ENCODE measurements at regions not wholly inside any gene's neighbourhood (a gene's known extent, or its start where the extent isn't known, plus 50 kb on each side); places are given as distances from the start of the nearest gene placed in this dataset.

DNA sequence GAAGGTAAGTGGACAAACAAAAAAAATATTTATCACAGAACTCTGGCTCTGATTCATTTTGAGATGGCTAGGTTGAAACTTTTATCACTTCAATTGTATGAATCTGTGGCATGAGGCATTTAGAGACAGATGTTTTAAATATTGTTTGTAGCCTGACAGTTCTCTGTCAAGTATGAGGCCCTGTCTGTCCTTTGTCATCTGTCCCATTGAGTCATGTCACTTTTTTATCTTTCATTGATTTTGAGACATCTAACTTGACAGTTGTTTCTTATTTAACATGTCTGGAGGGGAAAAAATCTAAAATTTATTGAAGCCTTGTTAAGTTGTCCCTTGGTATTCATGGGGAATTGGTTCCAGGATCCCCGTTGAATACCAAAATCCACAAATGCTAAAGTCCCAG lies 829.5 kb downstream of the FSCB start:
- TF ChIP-seq SMC3 (IDR thresholded peaks at IDR 0.05), result no peak
- TF ChIP-seq HOXA7 (CRISPR knock-in tag; IDR thresholded peaks at IDR 0.05), result no peak
- no peak for TF ChIP-seq CBX8 (IDR thresholded peaks at IDR 0.05)
- TF ChIP-seq, protein P1, sequence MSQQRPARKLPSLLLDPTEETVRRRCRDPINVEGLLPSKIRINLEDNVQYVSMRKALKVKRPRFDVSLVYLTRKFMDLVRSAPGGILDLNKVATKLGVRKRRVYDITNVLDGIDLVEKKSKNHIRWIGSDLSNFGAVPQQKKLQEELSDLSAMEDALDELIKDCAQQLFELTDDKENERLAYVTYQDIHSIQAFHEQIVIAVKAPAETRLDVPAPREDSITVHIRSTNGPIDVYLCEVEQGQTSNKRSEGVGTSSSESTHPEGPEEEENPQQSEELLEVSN (IDR thresholded peaks at IDR 0.05; ENCODE audit: borderline replicate concordance, low read depth), result no peak
- no peak for TF ChIP-seq CBX2 (IDR thresholded peaks at IDR 0.05; ENCODE audit: borderline replicate concordance, low read depth)
- TF ChIP-seq NR3C1 (IDR thresholded peaks at IDR 0.05), result no peak
- no peak for TF ChIP-seq HOXB5 (CRISPR knock-in tag; IDR thresholded peaks at IDR 0.05)
- ChIA-PET CTCF (no interaction called here), POLR2A (no interaction called here)
- Histone ChIP-seq H3K27ac (no peak overlapping the region), H3K4me1 (no peaks in the 10 kb centered on the region), H3K9me3 (no peaks in the 10 kb centered on the region), H3K4me3 (no peak overlapping the region), H3K4me2 (no peak overlapping the region)
- FAIRE-seq, result no peak
- ATAC-seq, result no peak
- no peak for DNase-seq (ENCODE audit: low read depth in 1 of 2, low spot score in 1 of 2)
- 26% methylated on average over 1 of the region's 1 CpG for whole genome bisulfite sequencing (ENCODE audit: missing lambda C conversion rate)

GRCh38 chr14:43674273-43674672 lies 832.8 kb downstream of the FSCB start:
- Histone ChIP-seq H3K9me3 (no peaks in the 10 kb centered on the region), H3K4me3 (no peak overlapping the region), H3K4me1 (no peaks in the 10 kb centered on the region), H3K27ac (no peak overlapping the region), H3K4me2 (no peak overlapping the region)
- no peak for ATAC-seq
- TF ChIP-seq NPAS2 (CRISPR knock-in tag; IDR thresholded peaks at IDR 0.05; ENCODE audit: borderline replicate concordance), result no peak
- TF ChIP-seq HOXA7 (CRISPR knock-in tag; IDR thresholded peaks at IDR 0.05), result no peak
- no peak for TF ChIP-seq MYC (IDR thresholded peaks at IDR 0.05; ENCODE audit: borderline replicate concordance, low read length)
- no peak for TF ChIP-seq SMC3 (IDR thresholded peaks at IDR 0.05)
- ChIA-PET POLR2A (no interaction called here), CTCF (no interaction called here)
- WGBS (ENCODE audit: missing lambda C conversion rate), result 62% methylated on average over 2 of the region's 2 CpGs
- FAIRE-seq, result no peak
- DNase-seq (ENCODE audit: low read depth in 1 of 2, low spot score in 1 of 2), result no peak

GRCh38 chr14:43671716-43672485 lies 835.2 kb downstream of the FSCB start:
- ATAC-seq (no peak), DNase-seq (ENCODE audit: low read depth in 1 of 2, low spot score in 1 of 2) (no peak), FAIRE-seq (no peak)
- 46% methylated on average over 3 of the region's 3 CpGs for WGBS (ENCODE audit: missing lambda C conversion rate)
- POLR2A ChIA-PET, result no interaction called here
- no peak overlapping the region for H3K27ac ChIP-seq
- CTCF ChIA-PET, result no interaction called here
- TF ChIP-seq EP300 (IDR thresholded peaks at IDR 0.05), result no peak
- TF ChIP-seq MAFK (IDR thresholded peaks at IDR 0.05; ENCODE audit: partially characterized antibody), result no peak
- TF ChIP-seq CBX8 (IDR thresholded peaks at IDR 0.05), result no peak
- no peak for TF ChIP-seq MYC (IDR thresholded peaks at IDR 0.05; ENCODE audit: borderline replicate concordance, low read length)
- TF ChIP-seq KDM5A (IDR thresholded peaks at IDR 0.05), result no peak
- no peak for TF ChIP-seq HMGXB4 (CRISPR knock-in tag; IDR thresholded peaks at IDR 0.05; ENCODE audit: borderline replicate concordance)
- TF ChIP-seq, protein P1 (IDR thresholded peaks at IDR 0.05; ENCODE audit: borderline replicate concordance, low read depth), result no peak
- TF ChIP-seq CEBPB (IDR thresholded peaks at IDR 0.05), result no peak
- TF ChIP-seq TP53 (CRISPR knock-in tag; IDR thresholded peaks at IDR 0.05), result no peak
- TF ChIP-seq ZNF302 (CRISPR knock-in tag; IDR thresholded peaks at IDR 0.05), result no peak
- TF ChIP-seq ZC3H11A (IDR thresholded peaks at IDR 0.05), result no peak
- no peak for TF ChIP-seq BCL3 (IDR thresholded peaks at IDR 0.05)
- no peak for TF ChIP-seq JUNB (IDR thresholded peaks at IDR 0.05)
- no peak for TF ChIP-seq ESRRA (IDR thresholded peaks at IDR 0.05; ENCODE audit: borderline replicate concordance, low read length)
- H3K4me3 ChIP-seq, result no peak overlapping the region
- no peaks in the 10 kb centered on the region for H3K4me1 ChIP-seq
- H3K4me2 ChIP-seq, result no peak overlapping the region
- H3K9me3 ChIP-seq, result no peaks in the 10 kb centered on the region
